SK-N-MC (cell line): ENCODE measurements at regions not wholly inside any gene's neighbourhood (a gene's known extent, or its start where the extent isn't known, plus 50 kb on each side); places are given as distances from the start of the nearest gene placed in this dataset.

Experiments
- EZH2 ChIP-seq: fragments of 200-600 bp; sonication (generic); IDR thresholded peaks from one replicate; pipeline ENCODE4 v1.6.1; 2017; ENCODE audit warnings: antibody characterized with exemption
- POLR2AphosphoS5 ChIP-seq: IDR thresholded peaks from 2 replicates; pipeline ENCODE4 v1.6.1; 2012; ENCODE audit warnings: mild to moderate bottlenecking, low read depth, low read length, borderline replicate concordance

DNA sequence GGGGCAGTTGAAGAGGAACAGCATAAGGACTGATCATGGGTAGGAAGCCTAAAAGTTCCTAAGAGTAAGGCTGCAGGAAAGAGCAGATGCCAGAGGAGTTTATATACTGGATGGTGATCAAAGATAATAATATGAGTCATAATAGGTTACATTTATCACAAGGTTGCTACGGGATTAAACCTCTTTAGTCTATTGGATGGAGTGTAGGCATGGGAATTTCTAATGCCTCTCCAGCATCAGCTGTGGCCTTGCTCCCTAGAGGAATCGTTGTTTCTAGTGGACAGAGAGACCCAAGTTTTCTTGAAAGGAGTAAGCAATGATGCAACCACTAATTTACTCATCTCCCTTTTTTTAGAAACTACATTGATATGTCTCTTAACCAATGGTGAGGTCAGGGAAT lies 213.4 kb downstream of the GPR37 start:
- TF ChIP-seq POLR2AphosphoS5 (no peak), EZH2 (no peak)
